Skeletal muscle tissue (tissue), 3 donors: ENCODE measurements at regions not wholly inside any gene's neighbourhood (a gene's known extent, or its start where the extent isn't known, plus 50 kb on each side); places are given as distances from the start of the nearest gene placed in this dataset.

Experiments used
- H3K27ac ChIP-seq: one replicate; pipeline ENCODE4 v1.7.0; 2013; ENCODE audit warnings: mild to moderate bottlenecking, low read depth, low read length, inconsistent platforms
- H3K27me3 ChIP-seq, 3 donors: one replicate each; pipeline ENCODE4 v1.7.0; 2013; ENCODE audit warnings: low read length in 3 of 3; ENCODE audit not compliant: control insufficient read depth in 3 of 3, insufficient read depth in 3 of 3
- H3K36me3 ChIP-seq, 3 donors: one replicate each; pipeline ENCODE4 v1.7.0; 2013; ENCODE audit warnings: low read length in 3 of 3; ENCODE audit not compliant: control insufficient read depth in 3 of 3, insufficient read depth in 3 of 3
- H3K4me1 ChIP-seq, 3 donors: one replicate each; pipeline ENCODE4 v1.7.0; 2013; ENCODE audit warnings: low read length in 3 of 3, mild to moderate bottlenecking in 3 of 3; ENCODE audit not compliant: control insufficient read depth in 3 of 3, insufficient read depth in 3 of 3
- H3K4me3 ChIP-seq, 3 donors: one replicate each; pipeline ENCODE4 v1.7.0; 2013; ENCODE audit warnings: low read length in 3 of 3
- H3K9ac ChIP-seq, 3 donors: one replicate each; pipeline ENCODE4 v1.7.0; 2013; ENCODE audit warnings: low read length in 3 of 3, mild to moderate bottlenecking in 3 of 3, moderate library complexity in 2 of 3, low read depth in 1 of 3
- H3K9me3 ChIP-seq, 3 donors: one replicate each; pipeline ENCODE4 v1.7.0; 2013; ENCODE audit warnings: low read length in 3 of 3; ENCODE audit not compliant: control insufficient read depth in 3 of 3
- donor health status: Osteomylitis.

- no peaks in the 10 kb centered on the region for H3K27me3 ChIP-seq
- no peaks in the 10 kb centered on the region for H3K36me3 ChIP-seq
- H3K9ac ChIP-seq: no peak overlapping the region
- no peak overlapping the region for H3K4me3 ChIP-seq
- H3K4me1 ChIP-seq: no peaks in the 10 kb centered on the region
- H3K9me3 ChIP-seq: no peaks in the 10 kb centered on the region
- H3K27ac ChIP-seq: no peak overlapping the region
Observed at GRCh38 chr1:60679524-60680375, 402.6 kb upstream of the NFIA start.

GRCh38 chr1:60678802-60679201 is 403.6 kb upstream of the NFIA start:
- H3K27me3 ChIP-seq: no peaks in the 10 kb centered on the region
- H3K9me3 ChIP-seq: no peaks in the 10 kb centered on the region
- no peak overlapping the region for H3K4me3 ChIP-seq
- no peak overlapping the region for H3K27ac ChIP-seq
- H3K36me3 ChIP-seq: no peaks in the 10 kb centered on the region
- no peaks in the 10 kb centered on the region for H3K4me1 ChIP-seq
- no peak overlapping the region for H3K9ac ChIP-seq

- Histone ChIP-seq H3K9ac (no peak overlapping the region), H3K27ac (no peak overlapping the region), H3K4me1 (no peaks in the 10 kb centered on the region), H3K4me3 (no peak overlapping the region), H3K27me3 (no peaks in the 10 kb centered on the region), H3K36me3 (no peaks in the 10 kb centered on the region), H3K9me3 (no peaks in the 10 kb centered on the region)
Observed at GRCh38 chr1:60678391-60678790, 404.0 kb upstream of the NFIA start.

- H3K9ac ChIP-seq: no peak overlapping the region
- H3K4me1 ChIP-seq: no peaks in the 10 kb centered on the region
- H3K27ac ChIP-seq: no peak overlapping the region
- H3K9me3 ChIP-seq: no peaks in the 10 kb centered on the region
- H3K27me3 ChIP-seq: no peaks in the 10 kb centered on the region
- no peaks in the 10 kb centered on the region for H3K36me3 ChIP-seq
- no peak overlapping the region for H3K4me3 ChIP-seq
Observed at GRCh38 chr1:60672449-60672848, 409.9 kb upstream of the NFIA start.

- no peaks in the 10 kb centered on the region for H3K36me3 ChIP-seq
- H3K4me1 ChIP-seq: no peaks in the 10 kb centered on the region
- no peak overlapping the region for H3K27ac ChIP-seq
- H3K9me3 ChIP-seq: no peaks in the 10 kb centered on the region
- no peaks in the 10 kb centered on the region for H3K27me3 ChIP-seq
- no peak overlapping the region for H3K9ac ChIP-seq
- H3K4me3 ChIP-seq: no peak overlapping the region
Observed at GRCh38 chr1:60670302-60670701, 412.1 kb upstream of the NFIA start.

GRCh38 chr1:60668585-60668984 is 413.8 kb upstream of the NFIA start:
- Histone ChIP-seq H3K4me3 (no peak overlapping the region), H3K9ac (no peak overlapping the region), H3K4me1 (no peaks in the 10 kb centered on the region), H3K36me3 (no peaks in the 10 kb centered on the region), H3K27me3 (no peaks in the 10 kb centered on the region), H3K9me3 (no peaks in the 10 kb centered on the region), H3K27ac (no peak overlapping the region)

GRCh38 chr1:60665311-60665710 is 417.1 kb upstream of the NFIA start:
- Histone ChIP-seq H3K27ac (no peak overlapping the region), H3K4me1 (no peaks in the 10 kb centered on the region), H3K9ac (no peak overlapping the region), H3K27me3 (no peaks in the 10 kb centered on the region), H3K36me3 (no peaks in the 10 kb centered on the region), H3K4me3 (no peak overlapping the region), H3K9me3 (no peaks in the 10 kb centered on the region)

GRCh38 chr1:60664086-60664625 is 418.2 kb upstream of the NFIA start:
- Histone ChIP-seq H3K27me3 (no peaks in the 10 kb centered on the region), H3K9me3 (no peaks in the 10 kb centered on the region), H3K4me3 (no peak overlapping the region), H3K36me3 (no peaks in the 10 kb centered on the region), H3K4me1 (no peaks in the 10 kb centered on the region), H3K27ac (no peak overlapping the region), H3K9ac (no peak overlapping the region)

GRCh38 chr1:60662486-60663044 is 419.8 kb upstream of the NFIA start:
- H3K9ac ChIP-seq: no peak overlapping the region
- no peaks in the 10 kb centered on the region for H3K36me3 ChIP-seq
- H3K9me3 ChIP-seq: no peaks in the 10 kb centered on the region
- H3K27ac ChIP-seq: no peak overlapping the region
- no peaks in the 10 kb centered on the region for H3K27me3 ChIP-seq
- H3K4me3 ChIP-seq: no peak overlapping the region
- no peaks in the 10 kb centered on the region for H3K4me1 ChIP-seq

GRCh38 chr1:60657926-60658325 is 424.4 kb upstream of the NFIA start:
- Histone ChIP-seq H3K27ac (no peak overlapping the region), H3K27me3 (no peaks in the 10 kb centered on the region), H3K36me3 (no peaks in the 10 kb centered on the region), H3K4me1 (no peaks in the 10 kb centered on the region), H3K9ac (no peak overlapping the region), H3K4me3 (no peak overlapping the region), H3K9me3 (peaks cover 0 to 2% (median 0%) of the 10 kb centered on the region in 3 donors)
